Neural cell (in vitro differentiated cells): ENCODE measurements at regions not wholly inside any gene's neighbourhood (a gene's known extent, or its start where the extent isn't known, plus 50 kb on each side); places are given as distances from the start of the nearest gene placed in this dataset.

Experiments used
- H2AFZ ChIP-seq: fragments of 200-600, 300-800 bp; sonication (generic), shearing (Covaris generic); 2 replicates; pipeline ENCODE4 v1.6.0; 2014; ENCODE audit warnings: low read depth, mild to moderate bottlenecking, antibody characterized with exemption, low read length, moderate library complexity
- H3F3A ChIP-seq: fragments of 200-600 bp; shearing (Covaris generic); 2 replicates; pipeline ENCODE4 v1.6.1; 2016; ENCODE audit warnings: mild to moderate bottlenecking, moderate library complexity, mixed read lengths, antibody characterized with exemption, low read length; ENCODE audit not compliant: insufficient read depth, poor library complexity, severe bottlenecking
- H3K27ac ChIP-seq: fragments of 200-600, 300-800 bp; sonication (generic), shearing (Covaris generic); 2 replicates; pipeline ENCODE4 v1.5.1; 2014; ENCODE audit warnings: mild to moderate bottlenecking, low read length, moderate library complexity
- H3K27me3 ChIP-seq: fragments of 300-800, 200-600 bp; sonication (generic), shearing (Covaris generic); 2 replicates; pipeline ENCODE4 v1.6.0; 2014; ENCODE audit warnings: mild to moderate bottlenecking, low read depth, low read length, moderate library complexity; ENCODE audit not compliant: insufficient read depth
- H3K36me3 ChIP-seq: fragments of 300-800, 200-600 bp; sonication (generic), shearing (Covaris generic); 2 replicates; pipeline ENCODE4 v1.5.1; 2014; ENCODE audit warnings: mild to moderate bottlenecking, antibody characterized with exemption, low read length, moderate library complexity; ENCODE audit not compliant: insufficient read depth
- H3K4me2 ChIP-seq: fragments of 300-800, 200-600 bp; sonication (generic), shearing (Covaris generic); 2 replicates; pipeline ENCODE4 v1.6.0; 2014; ENCODE audit warnings: mild to moderate bottlenecking, low read length
- H3K4me3 ChIP-seq: fragments of 300-800, 200-600 bp; sonication (generic), shearing (Covaris generic); 2 replicates; pipeline ENCODE4 v1.5.1; 2014; ENCODE audit warnings: mild to moderate bottlenecking, low read length, moderate library complexity
- H3K79me2 ChIP-seq: fragments of 200-600 bp; shearing (Covaris generic); replicated peaks from 2 replicates; pipeline ENCODE4 v1.6.0; 2014; ENCODE audit warnings: mild to moderate bottlenecking, low read length, moderate library complexity; ENCODE audit not compliant: insufficient read depth
- H3K9ac ChIP-seq: fragments of 300-800, 200-600 bp; sonication (generic), shearing (Covaris generic); 2 replicates; pipeline ENCODE4 v1.6.1; 2016; ENCODE audit warnings: mild to moderate bottlenecking, low read length, mixed read lengths
- H3K9me2 ChIP-seq: fragments of 200-600 bp; shearing (Covaris generic); 2 replicates; pipeline ENCODE4 v1.6.1; 2016; ENCODE audit warnings: mild to moderate bottlenecking, low read length, mixed read lengths; ENCODE audit not compliant: insufficient read depth
- H3K9me3 ChIP-seq: fragments of 200-600, 300-800 bp; sonication (generic), shearing (Covaris generic); 2 replicates; pipeline ENCODE4 v1.6.1; 2016; ENCODE audit warnings: mild to moderate bottlenecking, mixed run types, low read length, moderate library complexity, mixed read lengths
- H4K20me1 ChIP-seq: fragments of 200-600 bp; shearing (Covaris generic); 2 replicates; pipeline ENCODE4 v1.6.1; 2016; ENCODE audit warnings: mild to moderate bottlenecking, mixed run types; ENCODE audit not compliant: insufficient read depth
- EP300 ChIP-seq: fragments of 450-650 bp; conservative IDR thresholded peaks from 2 replicates; pipeline ENCODE4 v1.6.1; 2014; ENCODE audit warnings: antibody characterized with exemption, mild to moderate bottlenecking, moderate library complexity; ENCODE audit not compliant: poor library complexity, severe bottlenecking
- EZH2 ChIP-seq: fragments of 200-600, 300-800 bp; shearing (Covaris generic), sonication (generic); IDR thresholded peaks from 2 replicates; pipeline ENCODE4 v1.6.1; 2014; ENCODE audit warnings: antibody characterized with exemption, low read length, borderline replicate concordance, mild to moderate bottlenecking; ENCODE audit not compliant: insufficient read depth, poor library complexity, severe bottlenecking
- MXI1 ChIP-seq: fragments of 450-650 bp; conservative IDR thresholded peaks from 2 replicates; pipeline ENCODE4 v1.6.1; 2014; ENCODE audit warnings: antibody characterized with exemption, mild to moderate bottlenecking; ENCODE audit not compliant: poor library complexity, severe bottlenecking
- POLR2AphosphoS5 ChIP-seq: IDR thresholded peaks from 2 replicates; pipeline ENCODE4 v1.6.1; 2012
- RAD21 ChIP-seq: fragments of 450-650 bp; conservative IDR thresholded peaks from 2 replicates; pipeline ENCODE4 v1.6.1; 2014; ENCODE audit warnings: antibody characterized with exemption, mild to moderate bottlenecking, moderate library complexity
- REST ChIP-seq: IDR thresholded peaks from 2 replicates; pipeline ENCODE4 v1.6.1; 2012; ENCODE audit warnings: borderline replicate concordance
- SMC3 ChIP-seq: fragments of 450-650 bp; conservative IDR thresholded peaks from 2 replicates; pipeline ENCODE4 v1.6.1; 2014; ENCODE audit warnings: antibody characterized with exemption, mild to moderate bottlenecking, moderate library complexity; ENCODE audit not compliant: poor library complexity
- TAF1 ChIP-seq: IDR thresholded peaks from 2 replicates; pipeline ENCODE4 v1.6.1; 2012; ENCODE audit warnings: low read depth
- TF ChIP-seq, protein P1 (sequence below): fragments of 450-650 bp; IDR thresholded peaks from 2 replicates; pipeline ENCODE4 v1.5.1; 2014; ENCODE audit warnings: antibody characterized with exemption, mild to moderate bottlenecking, moderate library complexity; ENCODE audit not compliant: poor library complexity, severe bottlenecking

DNA sequence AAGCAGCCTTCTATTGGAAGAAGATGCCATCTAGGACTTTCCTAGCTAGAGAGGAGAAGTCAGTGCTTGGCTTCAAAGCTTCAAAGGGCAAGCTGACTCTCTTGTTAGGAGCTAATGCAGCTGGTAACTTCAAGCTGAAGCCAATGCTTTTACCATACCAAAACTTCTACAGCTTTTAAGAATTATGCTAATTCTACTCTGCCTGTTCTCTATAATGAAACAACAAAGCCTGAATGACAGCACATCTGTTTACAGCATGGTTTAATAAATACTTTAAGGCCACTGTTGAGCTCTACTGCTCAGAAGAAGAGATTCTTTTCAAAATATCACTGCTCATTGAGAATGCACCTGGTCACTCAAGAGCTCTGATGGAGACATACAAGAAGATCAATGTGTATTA, 951.9 kb upstream of the LRRN3 start:
- Histone ChIP-seq H3K36me3 (no peaks in the 10 kb centered on the region), H3K79me2 (no peaks in the 10 kb centered on the region), H3K4me3 (no peak overlapping the region), H3K9me3 (no peaks in the 10 kb centered on the region), H3K27ac (no peak overlapping the region), H2AFZ (no peak overlapping the region), H4K20me1 (no peaks in the 10 kb centered on the region), H3K9ac (no peak overlapping the region), H3K27me3 (no peaks in the 10 kb centered on the region), H3K9me2 (no peaks in the 10 kb centered on the region), H3F3A (no peaks in the 10 kb centered on the region), H3K4me2 (no peak overlapping the region)
- TF ChIP-seq SMC3 (no peak), RAD21 (no peak), POLR2AphosphoS5 (no peak), MXI1 (no peak), EP300 (no peak), TAF1 (no peak), EZH2 (no peak), REST (no peak)
- TF ChIP-seq, protein P1, sequence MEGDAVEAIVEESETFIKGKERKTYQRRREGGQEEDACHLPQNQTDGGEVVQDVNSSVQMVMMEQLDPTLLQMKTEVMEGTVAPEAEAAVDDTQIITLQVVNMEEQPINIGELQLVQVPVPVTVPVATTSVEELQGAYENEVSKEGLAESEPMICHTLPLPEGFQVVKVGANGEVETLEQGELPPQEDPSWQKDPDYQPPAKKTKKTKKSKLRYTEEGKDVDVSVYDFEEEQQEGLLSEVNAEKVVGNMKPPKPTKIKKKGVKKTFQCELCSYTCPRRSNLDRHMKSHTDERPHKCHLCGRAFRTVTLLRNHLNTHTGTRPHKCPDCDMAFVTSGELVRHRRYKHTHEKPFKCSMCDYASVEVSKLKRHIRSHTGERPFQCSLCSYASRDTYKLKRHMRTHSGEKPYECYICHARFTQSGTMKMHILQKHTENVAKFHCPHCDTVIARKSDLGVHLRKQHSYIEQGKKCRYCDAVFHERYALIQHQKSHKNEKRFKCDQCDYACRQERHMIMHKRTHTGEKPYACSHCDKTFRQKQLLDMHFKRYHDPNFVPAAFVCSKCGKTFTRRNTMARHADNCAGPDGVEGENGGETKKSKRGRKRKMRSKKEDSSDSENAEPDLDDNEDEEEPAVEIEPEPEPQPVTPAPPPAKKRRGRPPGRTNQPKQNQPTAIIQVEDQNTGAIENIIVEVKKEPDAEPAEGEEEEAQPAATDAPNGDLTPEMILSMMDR, result no peak

GRCh38 chr7:110142939-110143526, 947.9 kb upstream of the LRRN3 start:
- TF ChIP-seq, protein P1, result no peak
- TF ChIP-seq EP300, result peak; percentile 85
- peak; percentile 24 for TF ChIP-seq RAD21
- peak; percentile 65 for TF ChIP-seq POLR2AphosphoS5
- TF ChIP-seq REST, result peak; percentile 50
- TF ChIP-seq TAF1, result no peak
- Histone ChIP-seq H3K27ac (peak overlapping the region; percentile 63), H3K79me2 (no peaks in the 10 kb centered on the region), H3F3A (no peaks in the 10 kb centered on the region), H3K4me3 (no peak overlapping the region), H3K36me3 (no peaks in the 10 kb centered on the region), H3K9me3 (no peaks in the 10 kb centered on the region), H2AFZ (no peak overlapping the region), H3K4me2 (peak overlapping the region; percentile 43), H4K20me1 (no peaks in the 10 kb centered on the region), H3K9ac (no peak overlapping the region), H3K9me2 (no peaks in the 10 kb centered on the region), H3K27me3 (no peaks in the 10 kb centered on the region)
